Activated CD4-positive, alpha-beta T cell treated with anti-CD3 and anti-CD28 coated beads, Interleukin-2, amount 50 U/mL, for 16 hours (primary cell): ENCODE measurements at regions not wholly inside any gene's neighbourhood (a gene's known extent, or its start where the extent isn't known, plus 50 kb on each side); places are given as distances from the start of the nearest gene placed in this dataset.
"Not testable (repeated sequence)": the region's sequence is repeated elsewhere in the genome, so short reads cannot be mapped to it uniquely, and the experiment has no call there.

Experiments
- DNase-seq: peaks from one replicate; pipeline ENCODE4 v3.0.0-alpha.2; 2020

GRCh38 chr4:12028258-12028657, 599.6 kb upstream of the HS3ST1 start:
- no peak for DNase-seq

- no peak for DNase-seq
These were observed 593.7 kb upstream of the HS3ST1 start for GRCh38 chr4:12022409-12022808.

- DNase-seq, result no peak
These were observed 588.0 kb upstream of the HS3ST1 start for GRCh38 chr4:12016729-12017128.

- no peak for DNase-seq
These were observed 576.8 kb upstream of the HS3ST1 start for GRCh38 chr4:12005471-12005870.

GRCh38 chr4:11996581-11996980, 567.9 kb upstream of the HS3ST1 start:
- not testable (repeated sequence) for DNase-seq

GRCh38 chr4:11976726-11977263, 548.1 kb upstream of the HS3ST1 start:
- DNase-seq, result no peak

GRCh38 chr4:11973270-11973669, 544.6 kb upstream of the HS3ST1 start:
- no peak for DNase-seq

GRCh38 chr4:11970754-11971153, 542.1 kb upstream of the HS3ST1 start:
- no peak for DNase-seq

GRCh38 chr4:11966782-11967181, 538.1 kb upstream of the HS3ST1 start:
- no peak for DNase-seq

- no peak for DNase-seq
These were observed 525.4 kb upstream of the HS3ST1 start for GRCh38 chr4:11954093-11954492.

GRCh38 chr4:11949355-11949754, 520.7 kb upstream of the HS3ST1 start:
- no peak for DNase-seq

GRCh38 chr4:11947629-11948028, 518.9 kb upstream of the HS3ST1 start:
- not testable (repeated sequence) for DNase-seq

- DNase-seq, result no peak
These were observed 509.2 kb upstream of the HS3ST1 start for GRCh38 chr4:11937941-11938340.

- no peak for DNase-seq
These were observed 502.6 kb upstream of the HS3ST1 start for GRCh38 chr4:11931266-11931820.

- no peak for DNase-seq
These were observed 500.4 kb upstream of the HS3ST1 start for GRCh38 chr4:11929080-11929479.

- DNase-seq, result no peak
These were observed 490.6 kb upstream of the HS3ST1 start for GRCh38 chr4:11919316-11919715.

- DNase-seq, result no peak
These were observed 485.7 kb upstream of the HS3ST1 start for GRCh38 chr4:11914406-11914805.

GRCh38 chr4:11912886-11913285, 484.2 kb upstream of the HS3ST1 start:
- no peak for DNase-seq

GRCh38 chr4:11910812-11911211, 482.1 kb upstream of the HS3ST1 start:
- DNase-seq, result no peak

- DNase-seq, result no peak
These were observed 480.0 kb upstream of the HS3ST1 start for GRCh38 chr4:11908712-11909111.

- DNase-seq, result no peak
These were observed 479.5 kb upstream of the HS3ST1 start for GRCh38 chr4:11908205-11908604.

GRCh38 chr4:11904846-11905739, 476.4 kb upstream of the HS3ST1 start:
- no peak for DNase-seq

GRCh38 chr4:11904117-11904535, 475.4 kb upstream of the HS3ST1 start:
- DNase-seq, result no peak

GRCh38 chr4:11901089-11901488, 472.4 kb upstream of the HS3ST1 start:
- DNase-seq, result no peak
